Uterus (tissue), 3 donors: ENCODE measurements at regions not wholly inside any gene's neighbourhood (a gene's known extent, or its start where the extent isn't known, plus 50 kb on each side); places are given as distances from the start of the nearest gene placed in this dataset.

ENCODE experiments used
- DNase-seq, 2 donors: peaks; one replicate each; pipeline ENCODE4 v3.0.0-alpha.2; 2019 to 2020
- H3K27ac ChIP-seq, 2 donors: fragments of 200-600 bp; sonication (generic); 1 replicate in 1 of 2; 2 replicates in 1 of 2; pipeline ENCODE4 v1.5.1; 2016 to 2018
- H3K27me3 ChIP-seq, 2 donors: fragments of 200-600 bp; sonication (generic); one replicate each; pipeline ENCODE4 v1.5.1; 2018 to 2019; ENCODE audit warnings: control low read depth in 1 of 2
- H3K36me3 ChIP-seq, 2 donors: fragments of 200-600 bp; sonication (generic); one replicate each; pipeline ENCODE4 v1.5.1; 2019; ENCODE audit warnings: control low read depth in 1 of 2
- H3K4me1 ChIP-seq, 2 donors: fragments of 200-600 bp; sonication (generic); one replicate each; pipeline ENCODE4 v1.5.1; 2018 to 2019; ENCODE audit warnings: control low read depth in 1 of 2
- H3K4me3 ChIP-seq, 2 donors: fragments of 200-600 bp; sonication (generic); 1 replicate in 1 of 2; 2 replicates in 1 of 2; pipeline ENCODE4 v1.5.1; 2018 to 2019; ENCODE audit warnings: mild to moderate bottlenecking in 1 of 2
- H3K9me3 ChIP-seq, 2 donors: fragments of 200-600 bp; sonication (generic); one replicate each; pipeline ENCODE4 v1.5.1; 2019; ENCODE audit warnings: control low read depth in 1 of 2
- CTCF ChIP-seq, 4 experiments: fragments of 200-600 bp in 2 of 4; fragments of 450-650 bp in 2 of 4; sonication (generic) in 2 of 4; IDR thresholded peaks; one replicate each; pipeline ENCODE4 v1.5.1; 2016 to 2019; ENCODE audit warnings: antibody characterized with exemption in 4 of 4, mild to moderate bottlenecking in 2 of 4, moderate library complexity in 1 of 4
- POLR2A ChIP-seq, 2 donors: fragments of 450-650 bp; IDR thresholded peaks; one replicate each; pipeline ENCODE4 v1.6.1; 2016; ENCODE audit warnings: antibody characterized with exemption in 2 of 2, mild to moderate bottlenecking in 1 of 2, moderate library complexity in 1 of 2
- intact Hi-C: fragments of 100-400 bp; cut with DNase I; formaldehyde crosslinking; loops from one replicate; pipeline ENCODE4 v1.15.1; 2023; ENCODE audit warnings: low total_unique reads
- donor health status: DM: yes; HTN: yes; CAD: no.

GRCh38 chr11:97363331-97363730 lies 973.5 kb downstream of the JRKL start:
- no peak for DNase-seq
- Histone ChIP-seq H3K27me3 (no peaks in the 10 kb centered on the region), H3K36me3 (no peaks in the 10 kb centered on the region), H3K9me3 (no peaks in the 10 kb centered on the region), H3K27ac (no peak overlapping the region), H3K4me3 (no peak overlapping the region), H3K4me1 (no peaks in the 10 kb centered on the region)
- TF ChIP-seq POLR2A (IDR thresholded peaks at IDR 0.05): no peak
- TF ChIP-seq CTCF (IDR thresholded peaks at IDR 0.05): no peak
- intact Hi-C loops: no loop called here

- no peak for TF ChIP-seq CTCF (IDR thresholded peaks at IDR 0.05)
- no peak for TF ChIP-seq POLR2A (IDR thresholded peaks at IDR 0.05)
- intact Hi-C loops: no loop called here
- Histone ChIP-seq H3K4me3 (no peak overlapping the region), H3K4me1 (no peaks in the 10 kb centered on the region), H3K9me3 (no peaks in the 10 kb centered on the region), H3K27ac (no peak overlapping the region), H3K36me3 (no peaks in the 10 kb centered on the region), H3K27me3 (no peaks in the 10 kb centered on the region)
- DNase-seq: no peak
These were observed 974.2 kb downstream of the JRKL start for GRCh38 chr11:97364047-97364446.

- TF ChIP-seq CTCF (IDR thresholded peaks at IDR 0.05): no peak
- TF ChIP-seq POLR2A (IDR thresholded peaks at IDR 0.05): no peak
- DNase-seq: no peak
These were observed 977.7 kb downstream of the JRKL start for GRCh38 chr11:97367406-97368083.

GRCh38 chr11:97389270-97389669 lies 999.5 kb downstream of the JRKL start:
- H3K36me3 ChIP-seq: no peaks in the 10 kb centered on the region
- H3K27me3 ChIP-seq: no peaks in the 10 kb centered on the region
- intact Hi-C loops: no loop called here
- no peaks in the 10 kb centered on the region for H3K9me3 ChIP-seq
- H3K4me1 ChIP-seq: no peaks in the 10 kb centered on the region
- no peak for DNase-seq
- H3K4me3 ChIP-seq: no peak overlapping the region
- no peak overlapping the region for H3K27ac ChIP-seq
- TF ChIP-seq POLR2A (IDR thresholded peaks at IDR 0.05) (no peak), CTCF (IDR thresholded peaks at IDR 0.05) (no peak)

More at GRCh38 chr11:97367406-97368083, 977.7 kb downstream of the JRKL start:
- intact Hi-C loops: no loop called here
- Histone ChIP-seq H3K36me3 (no peaks in the 10 kb centered on the region), H3K27me3 (no peaks in the 10 kb centered on the region), H3K27ac (no peak overlapping the region), H3K4me1 (no peaks in the 10 kb centered on the region), H3K4me3 (no peak overlapping the region), H3K9me3 (no peaks in the 10 kb centered on the region)

GRCh38 chr11:97398246-97398645 lies 1008.4 kb downstream of the JRKL start:
- DNase-seq: no peak
- H3K27ac ChIP-seq: no peak overlapping the region
- no peaks in the 10 kb centered on the region for H3K27me3 ChIP-seq
- intact Hi-C loops: no loop called here
- H3K36me3 ChIP-seq: no peaks in the 10 kb centered on the region
- H3K4me1 ChIP-seq: no peaks in the 10 kb centered on the region
- no peak for TF ChIP-seq CTCF (IDR thresholded peaks at IDR 0.05)
- no peak for TF ChIP-seq POLR2A (IDR thresholded peaks at IDR 0.05)
- no peaks in the 10 kb centered on the region for H3K9me3 ChIP-seq
- H3K4me3 ChIP-seq: no peak overlapping the region
